Fibroblast of lung (primary cell): ENCODE measurements at regions not wholly inside any gene's neighbourhood (a gene's known extent, or its start where the extent isn't known, plus 50 kb on each side); places are given as distances from the start of the nearest gene placed in this dataset.

ENCODE experiments used
- DNase-seq, 2 donors: peaks; one replicate each; pipeline versions ENCODE4 v3.0.0 to v3.0.0-alpha.2; 2010; ENCODE audit warnings: low read depth in 2 of 2
- H2AFZ ChIP-seq: 2 replicates; pipeline ENCODE4 v1.5.1; 2012; ENCODE audit warnings: low read length, control low read depth, inconsistent platforms
- H3K27ac ChIP-seq: 2 replicates; pipeline ENCODE4 v1.5.1; 2011; ENCODE audit warnings: low read length, control low read depth; ENCODE audit not compliant: insufficient read depth
- H3K27me3 ChIP-seq: 2 replicates; pipeline ENCODE4 v1.5.1; 2011; ENCODE audit warnings: mild to moderate bottlenecking, low read length; ENCODE audit not compliant: control insufficient read depth, insufficient read depth
- H3K36me3 ChIP-seq: 2 replicates; pipeline ENCODE4 v1.5.1; 2011; ENCODE audit warnings: low read length; ENCODE audit not compliant: control insufficient read depth, insufficient read depth
- H3K4me1 ChIP-seq: 2 replicates; pipeline ENCODE4 v1.5.1; 2011; ENCODE audit warnings: low read length; ENCODE audit not compliant: control insufficient read depth, insufficient read depth; ENCODE audit errors: extremely low read depth
- H3K4me2 ChIP-seq: 2 replicates; pipeline ENCODE4 v1.5.1; 2011; ENCODE audit warnings: low read length, control low read depth; ENCODE audit not compliant: insufficient read depth; ENCODE audit errors: extremely low read depth
- H3K4me3 ChIP-seq, 4 experiments: fragments of 200-600 bp in 1 of 4; sonication (generic) in 1 of 4; replicated peaks in 1 of 4; 2 replicates each; pipeline ENCODE4 v1.5.1; 2011 to 2016; ENCODE audit warnings: low read length in 4 of 4, low read depth in 3 of 4, mild to moderate bottlenecking in 3 of 4, control low read depth in 2 of 4, inconsistent platforms in 1 of 4, mixed read lengths in 1 of 4; ENCODE audit not compliant: insufficient read depth in 1 of 4; ENCODE audit errors: control extremely low read depth in 1 of 4
- H3K79me2 ChIP-seq: 2 replicates; pipeline ENCODE4 v1.5.1; 2012; ENCODE audit warnings: mild to moderate bottlenecking, low read length, inconsistent platforms; ENCODE audit not compliant: control insufficient read depth, insufficient read depth
- H3K9ac ChIP-seq: 2 replicates; pipeline ENCODE4 v1.5.1; 2011; ENCODE audit warnings: mild to moderate bottlenecking, low read length, control low read depth; ENCODE audit not compliant: insufficient read depth
- H3K9me3 ChIP-seq: 2 replicates; pipeline ENCODE4 v1.5.1; 2012; ENCODE audit warnings: low read depth, low read length; ENCODE audit not compliant: control insufficient read depth, insufficient read depth
- H4K20me1 ChIP-seq: 2 replicates; pipeline ENCODE4 v1.5.1; 2011; ENCODE audit warnings: low read length; ENCODE audit not compliant: control insufficient read depth, insufficient read depth; ENCODE audit errors: extremely low read depth
- CTCF ChIP-seq, 2 donors: IDR thresholded peaks in 1 of 2; conservative IDR thresholded peaks in 1 of 2; 1 replicate in 1 of 2; 2 replicates in 1 of 2; pipeline ENCODE4 v1.5.1; 2011 to 2012; ENCODE audit warnings: low read length in 2 of 2, control low read depth in 1 of 2, inconsistent platforms in 1 of 2, low read depth in 1 of 2, mild to moderate bottlenecking in 1 of 2
- EZH2 ChIP-seq: IDR thresholded peaks from 2 replicates; pipeline ENCODE4 v1.5.1; 2012; ENCODE audit warnings: low read length, control low read depth, mild to moderate bottlenecking; ENCODE audit errors: missing control alignments

GRCh38 chr2:4356109-4356508 lies 652.7 kb downstream of the DCDC2C start:
- H4K20me1 ChIP-seq = no peaks in the 10 kb centered on the region
- H3K36me3 ChIP-seq = no peaks in the 10 kb centered on the region
- no peak overlapping the region for H3K4me2 ChIP-seq
- H3K4me1 ChIP-seq = no peaks in the 10 kb centered on the region
- H3K27ac ChIP-seq = no peak overlapping the region
- no peaks in the 10 kb centered on the region for H3K9me3 ChIP-seq
- DNase-seq = no peak
- no peak overlapping the region for H2AFZ ChIP-seq
- H3K27me3 ChIP-seq = no peaks in the 10 kb centered on the region
- no peak for TF ChIP-seq EZH2
- no peak for TF ChIP-seq CTCF (conservative IDR thresholded peaks at IDR 0.05 in 1 of 2, IDR thresholded peaks at IDR 0.05 in 1 of 2; ENCODE audit: low read depth in 1 of 2, low read length in 2 of 2)
- no peak overlapping the region for H3K9ac ChIP-seq
- no peaks in the 10 kb centered on the region for H3K79me2 ChIP-seq
- H3K4me3 ChIP-seq = no peak overlapping the region

GRCh38 chr2:4356541-4356940 lies 653.2 kb downstream of the DCDC2C start:
- no peak overlapping the region for H2AFZ ChIP-seq
- H3K27me3 ChIP-seq = no peaks in the 10 kb centered on the region
- no peaks in the 10 kb centered on the region for H3K4me1 ChIP-seq
- no peak overlapping the region for H3K9ac ChIP-seq
- no peaks in the 10 kb centered on the region for H4K20me1 ChIP-seq
- no peaks in the 10 kb centered on the region for H3K36me3 ChIP-seq
- TF ChIP-seq CTCF (conservative IDR thresholded peaks at IDR 0.05 in 1 of 2, IDR thresholded peaks at IDR 0.05 in 1 of 2; ENCODE audit: low read depth in 1 of 2, low read length in 2 of 2) (no peak), EZH2 (no peak)
- no peak overlapping the region for H3K27ac ChIP-seq
- no peaks in the 10 kb centered on the region for H3K79me2 ChIP-seq
- no peak overlapping the region for H3K4me2 ChIP-seq
- no peak for DNase-seq
- H3K9me3 ChIP-seq = no peaks in the 10 kb centered on the region
- no peak overlapping the region for H3K4me3 ChIP-seq

GRCh38 chr2:4357121-4357520 lies 653.7 kb downstream of the DCDC2C start:
- Histone ChIP-seq H3K4me2 (no peak overlapping the region), H3K9ac (no peak overlapping the region), H3K79me2 (no peaks in the 10 kb centered on the region), H3K4me3 (no peak overlapping the region), H3K36me3 (no peaks in the 10 kb centered on the region), H3K4me1 (no peaks in the 10 kb centered on the region), H3K27ac (no peak overlapping the region), H3K27me3 (no peaks in the 10 kb centered on the region), H2AFZ (no peak overlapping the region), H3K9me3 (no peaks in the 10 kb centered on the region), H4K20me1 (no peaks in the 10 kb centered on the region)
- no peak for DNase-seq
- no peak for TF ChIP-seq CTCF (conservative IDR thresholded peaks at IDR 0.05 in 1 of 2, IDR thresholded peaks at IDR 0.05 in 1 of 2; ENCODE audit: low read depth in 1 of 2, low read length in 2 of 2)
- TF ChIP-seq EZH2 = no peak
